ENCODE measurements at regions not wholly inside any gene's neighbourhood (a gene's known extent, or its start where the extent isn't known, plus 50 kb on each side); places are given as distances from the start of the nearest gene placed in this dataset.
"Not testable (repeated sequence)": the region's sequence is repeated elsewhere in the genome, so short reads cannot be mapped to it uniquely, and the experiment has no call there.

- DNase-seq (ENCODE audit: low read depth) = peak; percentile 28
Measured at GRCh38 chrX:22534643-22535042, 261.9 kb downstream of the CBLL2 start.

- DNase-seq (ENCODE audit: low read depth) = peak; percentile 16
Measured at GRCh38 chrX:22536746-22537304, 264.1 kb downstream of the CBLL2 start.

- peak; percentile 41 for DNase-seq (ENCODE audit: low read depth)
Measured at GRCh38 chrX:22538580-22538979, 265.9 kb downstream of the CBLL2 start.

GRCh38 chrX:22541926-22542325, 269.2 kb downstream of the CBLL2 start:
- peak; percentile 59 for DNase-seq (ENCODE audit: low read depth)

- DNase-seq (ENCODE audit: low read depth) = peak; percentile 19
Measured at GRCh38 chrX:22542641-22543040, 269.9 kb downstream of the CBLL2 start.

- no peak for DNase-seq (ENCODE audit: low read depth)
Measured at GRCh38 chrX:22559506-22559905, 286.8 kb downstream of the CBLL2 start.

GRCh38 chrX:22575161-22575845, 302.6 kb downstream of the CBLL2 start:
- DNase-seq (ENCODE audit: low read depth) = no peak

GRCh38 chrX:22577181-22577580, 304.5 kb downstream of the CBLL2 start:
- peak; percentile 77 for DNase-seq (ENCODE audit: low read depth)

GRCh38 chrX:22585831-22586230, 313.1 kb downstream of the CBLL2 start:
- DNase-seq (ENCODE audit: low read depth) = no peak

- no peak for DNase-seq (ENCODE audit: low read depth)
Measured at GRCh38 chrX:22589845-22590244, 317.1 kb downstream of the CBLL2 start.

- DNase-seq (ENCODE audit: low read depth) = no peak
Measured at GRCh38 chrX:22594766-22595165, 322.1 kb downstream of the CBLL2 start.

GRCh38 chrX:22603060-22603459, 330.3 kb downstream of the CBLL2 start:
- DNase-seq (ENCODE audit: low read depth) = no peak

- DNase-seq (ENCODE audit: low read depth) = not testable (repeated sequence)
Measured at GRCh38 chrX:22609452-22609851, 336.7 kb downstream of the CBLL2 start.

GRCh38 chrX:22616867-22617266, 344.2 kb downstream of the CBLL2 start:
- DNase-seq (ENCODE audit: low read depth) = no peak

- DNase-seq (ENCODE audit: low read depth) = no peak
Measured at GRCh38 chrX:22627576-22627975, 354.9 kb downstream of the CBLL2 start.

- no peak for DNase-seq (ENCODE audit: low read depth)
Measured at GRCh38 chrX:22628275-22628674, 355.6 kb downstream of the CBLL2 start.

- DNase-seq (ENCODE audit: low read depth) = peak; percentile 54
Measured at GRCh38 chrX:22629105-22629725, 356.5 kb downstream of the CBLL2 start.

- peak; percentile 0 for DNase-seq (ENCODE audit: low read depth)
Measured at GRCh38 chrX:22634083-22634482, 361.4 kb downstream of the CBLL2 start.

- DNase-seq (ENCODE audit: low read depth) = no peak
Measured at GRCh38 chrX:22634751-22635150, 362.0 kb downstream of the CBLL2 start.

GRCh38 chrX:22648281-22648680, 351.5 kb upstream of the DDX53 start:
- no peak for DNase-seq (ENCODE audit: low read depth)

- DNase-seq (ENCODE audit: low read depth) = no peak
Measured at GRCh38 chrX:22650691-22651090, 349.1 kb upstream of the DDX53 start.

- peak; percentile 56 for DNase-seq (ENCODE audit: low read depth)
Measured at GRCh38 chrX:22652596-22652995, 347.2 kb upstream of the DDX53 start.

GRCh38 chrX:22660756-22661155, 339.0 kb upstream of the DDX53 start:
- DNase-seq (ENCODE audit: low read depth) = no peak
